Endothelial cell of umbilical vein (primary cell): ENCODE measurements at regions not wholly inside any gene's neighbourhood (a gene's known extent, or its start where the extent isn't known, plus 50 kb on each side); places are given as distances from the start of the nearest gene placed in this dataset.

Experiments used
- BruUV-seq: library from RNA; stranded (reverse); fragments of 400-500 nt; replicated peaks from 2 replicates; lab custom pipeline; 2021; lab: Mats Ljungman, UMichigan
- CTCF ChIA-PET: fragments of 300-600, 350-600 bp; sonication (Branson Sonifier 250); formaldehyde crosslinking; loops from one replicate; lab custom pipeline; 2021; ENCODE audit warnings: antibody characterized with exemption, inconsistent platforms; lab: Charles Lee
- POLR2A ChIA-PET: fragments of 300-600, 350-600 bp; sonication (Branson Sonifier 250); formaldehyde crosslinking; loops from one replicate; lab custom pipeline; 2021; ENCODE audit warnings: antibody characterized with exemption, inconsistent platforms; lab: Charles Lee
- DNase-seq: peaks from one replicate; pipeline ENCODE4 v3.0.0-alpha.2; 2011; ENCODE audit warnings: low read depth, low spot score
- FAIRE-seq: peaks from 2 replicates; lab custom pipeline; 2011; peaks lifted over from hg19 to GRCh38; lab: Jason Lieb, UNC
- H2AFZ ChIP-seq: 2 replicates; pipeline ENCODE4 v1.6.0; 2012; ENCODE audit warnings: low read depth, low read length, control low read depth, inconsistent platforms
- H3K27ac ChIP-seq: 2 replicates; pipeline ENCODE4 v1.5.1; 2011; ENCODE audit warnings: low read depth, mild to moderate bottlenecking, control low read depth, low read length, moderate library complexity; ENCODE audit not compliant: insufficient read depth
- H3K27me3 ChIP-seq, 2 experiments: 2 replicates each; pipeline versions ENCODE4 v1.6.0 to v1.6.1; 2011; ENCODE audit warnings: low read length in 2 of 2, mixed read lengths in 1 of 2; ENCODE audit not compliant: control insufficient read depth in 2 of 2, insufficient read depth in 2 of 2
- H3K36me3 ChIP-seq, 2 experiments: 2 replicates in 1 of 2; 3 replicates in 1 of 2; pipeline ENCODE4 v1.5.1; 2011; ENCODE audit warnings: low read length in 2 of 2, mild to moderate bottlenecking in 1 of 2, moderate library complexity in 1 of 2; ENCODE audit not compliant: control insufficient read depth in 2 of 2, insufficient read depth in 2 of 2; ENCODE audit errors: extremely low read depth in 1 of 2
- H3K4me1 ChIP-seq: 3 replicates; pipeline ENCODE4 v1.5.1; 2011; ENCODE audit warnings: mild to moderate bottlenecking, low read length; ENCODE audit not compliant: control insufficient read depth, insufficient read depth; ENCODE audit errors: extremely low read depth
- H3K4me2 ChIP-seq: 2 replicates; pipeline ENCODE4 v1.6.1; 2011; ENCODE audit warnings: low read length, control low read depth, mixed read lengths; ENCODE audit not compliant: insufficient read depth
- H3K4me3 ChIP-seq, 3 experiments: fragments of 200-600 bp in 1 of 3; sonication (generic), shearing (Covaris generic) in 1 of 3; replicated peaks in 1 of 3; 2 replicates each; pipeline ENCODE4 v1.5.1; 2011 to 2016; ENCODE audit warnings: control low read depth in 3 of 3, low read length in 3 of 3, mild to moderate bottlenecking in 2 of 3, inconsistent platforms in 1 of 3, low read depth in 1 of 3, moderate library complexity in 1 of 3; ENCODE audit not compliant: insufficient read depth in 1 of 3
- H3K79me2 ChIP-seq: 2 replicates; pipeline ENCODE4 v1.6.0; 2012; ENCODE audit warnings: low read length, inconsistent platforms; ENCODE audit not compliant: control insufficient read depth, insufficient read depth
- H3K9ac ChIP-seq: replicated peaks from 2 replicates; pipeline ENCODE3; 2011; ENCODE audit warnings: low read length, control low read depth; ENCODE audit not compliant: insufficient read depth; ENCODE audit errors: extremely low read depth
- H3K9me1 ChIP-seq: replicated peaks from 3 replicates; pipeline ENCODE4 v1.6.0; 2011; ENCODE audit warnings: mild to moderate bottlenecking, low read length; ENCODE audit not compliant: control insufficient read depth, insufficient read depth; ENCODE audit errors: extremely low read depth
- H3K9me3 ChIP-seq: replicated peaks from 2 replicates; pipeline ENCODE4 v1.5.1; 2012; ENCODE audit warnings: low read length, inconsistent platforms; ENCODE audit not compliant: control insufficient read depth, insufficient read depth
- H4K20me1 ChIP-seq: replicated peaks from 2 replicates; pipeline ENCODE3; 2011; ENCODE audit warnings: mild to moderate bottlenecking, low read length; ENCODE audit not compliant: control insufficient read depth, insufficient read depth; ENCODE audit errors: extremely low read depth
- EZH2 ChIP-seq: IDR thresholded peaks from 2 replicates; pipeline ENCODE4 v1.6.1; 2012; ENCODE audit warnings: borderline replicate concordance, low read depth, mild to moderate bottlenecking, moderate library complexity, low read length, inconsistent platforms; ENCODE audit not compliant: severe bottlenecking
- FOS ChIP-seq: IDR thresholded peaks from 2 replicates; pipeline ENCODE4 v1.6.1; 2011; ENCODE audit warnings: mild to moderate bottlenecking, low read length, moderate library complexity, borderline replicate concordance; ENCODE audit not compliant: insufficient read depth
- GATA2 ChIP-seq: IDR thresholded peaks from 2 replicates; pipeline ENCODE4 v1.7.0; 2011; ENCODE audit warnings: low read depth, mild to moderate bottlenecking, moderate library complexity, mixed read lengths, low read length; ENCODE audit not compliant: insufficient read length, insufficient read depth
- JUN ChIP-seq: IDR thresholded peaks from 2 replicates; pipeline ENCODE4 v1.6.1; 2011; ENCODE audit warnings: borderline replicate concordance, low read depth; ENCODE audit not compliant: insufficient read length, insufficient read depth
- MYC ChIP-seq: IDR thresholded peaks from one replicate; pipeline ENCODE4 v1.6.1; 2011; ENCODE audit warnings: mild to moderate bottlenecking, low read depth, low read length
- POLR2A ChIP-seq: IDR thresholded peaks from 2 replicates; pipeline ENCODE4 v1.6.1; 2012; ENCODE audit warnings: low read depth, mild to moderate bottlenecking, control low read depth, low read length
- POLR2AphosphoS5 ChIP-seq: IDR thresholded peaks from 2 replicates; pipeline ENCODE4 v1.6.1; 2012; ENCODE audit warnings: low read depth, mild to moderate bottlenecking, control low read depth, low read length, moderate library complexity; ENCODE audit not compliant: insufficient read depth
- dilution Hi-C: fragments of 300-500 bp; cut with MboI; formaldehyde crosslinking; loops from one replicate; pipeline ENCODE4 v1.15.0; 2019; ENCODE audit warnings: low sequenced_read_pairs; ENCODE audit not compliant: extremely low pct_ligation_motif_present
- intact Hi-C: fragments of 100-400 bp; cut with micrococcal nuclease; formaldehyde crosslinking; loops from one replicate; pipeline ENCODE4 v1.10.0; 2022
- TF ChIP-seq, protein P1 (sequence below): IDR thresholded peaks from 2 replicates; pipeline ENCODE4 v1.6.1; 2011; ENCODE audit not compliant: insufficient read depth, insufficient read length
- TF ChIP-seq, protein P2 (sequence below), 2 donors: IDR thresholded peaks; 1 replicate in 1 of 2; 2 replicates in 1 of 2; pipeline ENCODE4 v1.5.1; 2011; ENCODE audit warnings: low read length in 2 of 2, mild to moderate bottlenecking in 2 of 2, moderate library complexity in 2 of 2, control low read depth in 1 of 2, inconsistent platforms in 1 of 2, low read depth in 1 of 2; ENCODE audit not compliant: insufficient read depth in 1 of 2; ENCODE audit errors: extremely low read depth in 1 of 2

DNA sequence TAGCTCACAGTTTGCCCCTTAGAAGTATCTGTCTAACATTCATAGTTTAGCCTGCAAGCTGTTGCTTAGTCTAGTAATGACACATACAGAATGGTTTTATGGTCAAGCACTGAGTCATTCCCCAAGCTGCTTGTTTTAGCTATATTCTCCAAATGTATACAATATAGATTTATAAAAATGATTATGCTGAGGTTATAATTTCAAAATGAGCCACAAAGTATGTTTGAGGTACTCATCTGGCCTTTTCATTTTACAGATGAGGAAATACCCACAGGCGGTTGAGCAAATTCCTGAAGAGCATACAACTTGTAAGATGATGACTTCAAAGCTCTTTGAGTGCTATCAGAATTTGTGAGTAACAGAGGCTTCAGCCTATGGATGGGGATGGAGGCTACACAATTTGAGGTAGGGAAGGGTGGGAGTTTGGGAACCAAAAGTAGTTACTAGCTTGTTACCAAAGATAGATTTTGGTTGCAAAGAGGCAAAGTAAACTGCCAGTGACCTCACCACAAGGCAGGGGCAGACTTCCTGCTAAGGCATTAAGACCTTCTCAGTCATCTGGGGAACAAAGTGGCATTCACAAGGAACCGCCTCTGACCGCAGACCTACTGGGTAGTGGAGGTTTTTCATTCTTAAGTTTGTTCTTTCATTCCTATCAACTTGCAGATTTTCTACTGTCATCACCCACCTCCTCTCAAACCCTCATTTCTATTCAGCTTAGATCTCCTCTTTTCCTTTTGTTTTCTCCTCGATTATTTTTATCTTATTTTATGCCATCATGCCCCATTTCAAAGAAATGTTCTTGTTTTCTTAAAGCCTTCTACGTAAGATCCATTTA is 257.2 kb upstream of the NECTIN3 start:
- H3K9me1 ChIP-seq: no peaks in the 10 kb centered on the region
- H3K79me2 ChIP-seq: no peaks in the 10 kb centered on the region
- no peaks in the 10 kb centered on the region for H3K36me3 ChIP-seq
- POLR2A ChIA-PET: no interaction called here
- CTCF ChIA-PET: no interaction called here
- peak overlapping the region; percentile 61 for H3K27ac ChIP-seq
- dilution Hi-C loops (no loop called here), intact Hi-C loops (loop anchor here (10.0 kb wide), 1 partner anchor 400 kb away; no protein-coding TSS in a partner anchor)
- BruUV-seq: no TSS peak
- peaks cover 21% of the 10 kb centered on the region for H3K4me1 ChIP-seq
- peak; percentile 36 for DNase-seq
- H4K20me1 ChIP-seq: no peaks in the 10 kb centered on the region
- no peaks in the 10 kb centered on the region for H3K27me3 ChIP-seq
- H3K4me3 ChIP-seq: no peak overlapping the region
- FAIRE-seq: no peak
- peak overlapping the region; percentile 1 for H3K4me2 ChIP-seq
- H2AFZ ChIP-seq: peak overlapping the region; percentile 27
- H3K9ac ChIP-seq: no peak overlapping the region
- peak; percentile 74 for TF ChIP-seq FOS
- no peak for TF ChIP-seq EZH2
- no peak for TF ChIP-seq POLR2A
- TF ChIP-seq GATA2: no peak
- no peaks in the 10 kb centered on the region for H3K9me3 ChIP-seq

DNA sequence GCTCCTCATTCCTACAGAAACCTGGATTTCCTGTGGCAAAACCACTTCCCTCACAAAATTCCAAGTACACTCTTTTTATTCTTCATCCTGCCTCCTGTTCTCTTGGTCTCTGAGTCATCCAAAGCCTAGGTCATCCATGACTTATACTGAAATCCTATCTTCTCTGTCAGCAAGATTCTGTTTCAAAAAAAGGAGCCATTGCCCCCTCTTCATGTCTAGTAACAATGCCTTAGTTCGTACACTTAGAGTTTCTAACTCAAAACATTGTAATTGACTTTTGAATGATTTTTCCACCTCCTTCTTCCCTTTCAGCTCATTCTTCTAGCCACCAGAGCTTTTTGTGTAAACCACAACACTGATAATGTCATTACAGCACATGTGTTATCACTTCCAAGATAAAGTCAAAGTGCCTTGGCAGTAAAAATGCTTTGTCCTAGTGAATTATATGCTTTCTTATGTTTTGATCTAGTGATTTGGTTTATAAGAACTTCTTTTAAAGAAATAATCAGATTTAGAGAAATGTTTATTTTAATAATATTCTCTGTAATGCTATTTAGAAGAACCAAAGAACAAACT is 256.5 kb upstream of the NECTIN3 start:
- peak; percentile 44 for FAIRE-seq
- Histone ChIP-seq H3K4me3 (no peak overlapping the region), H3K79me2 (no peaks in the 10 kb centered on the region), H3K9ac (no peak overlapping the region), H3K9me3 (no peaks in the 10 kb centered on the region), H3K4me2 (peak overlapping the region; percentile 1), H3K27me3 (no peaks in the 10 kb centered on the region), H3K4me1 (peaks cover 21% of the 10 kb centered on the region), H3K27ac (peak overlapping the region; percentile 61), H4K20me1 (no peaks in the 10 kb centered on the region), H3K9me1 (no peaks in the 10 kb centered on the region), H3K36me3 (no peaks in the 10 kb centered on the region), H2AFZ (peak overlapping the region; percentile 27)
- DNase-seq: peak; percentile 74
- no peak for TF ChIP-seq POLR2AphosphoS5
- TF ChIP-seq EZH2: no peak
- TF ChIP-seq FOS: peak; percentile 90
- TF ChIP-seq MYC: no peak
- TF ChIP-seq, protein P1, sequence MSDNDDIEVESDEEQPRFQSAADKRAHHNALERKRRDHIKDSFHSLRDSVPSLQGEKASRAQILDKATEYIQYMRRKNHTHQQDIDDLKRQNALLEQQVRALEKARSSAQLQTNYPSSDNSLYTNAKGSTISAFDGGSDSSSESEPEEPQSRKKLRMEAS: no peak
- peak; percentile 16 for TF ChIP-seq GATA2
- peak; percentile 30 for TF ChIP-seq JUN
- TF ChIP-seq, protein P2, sequence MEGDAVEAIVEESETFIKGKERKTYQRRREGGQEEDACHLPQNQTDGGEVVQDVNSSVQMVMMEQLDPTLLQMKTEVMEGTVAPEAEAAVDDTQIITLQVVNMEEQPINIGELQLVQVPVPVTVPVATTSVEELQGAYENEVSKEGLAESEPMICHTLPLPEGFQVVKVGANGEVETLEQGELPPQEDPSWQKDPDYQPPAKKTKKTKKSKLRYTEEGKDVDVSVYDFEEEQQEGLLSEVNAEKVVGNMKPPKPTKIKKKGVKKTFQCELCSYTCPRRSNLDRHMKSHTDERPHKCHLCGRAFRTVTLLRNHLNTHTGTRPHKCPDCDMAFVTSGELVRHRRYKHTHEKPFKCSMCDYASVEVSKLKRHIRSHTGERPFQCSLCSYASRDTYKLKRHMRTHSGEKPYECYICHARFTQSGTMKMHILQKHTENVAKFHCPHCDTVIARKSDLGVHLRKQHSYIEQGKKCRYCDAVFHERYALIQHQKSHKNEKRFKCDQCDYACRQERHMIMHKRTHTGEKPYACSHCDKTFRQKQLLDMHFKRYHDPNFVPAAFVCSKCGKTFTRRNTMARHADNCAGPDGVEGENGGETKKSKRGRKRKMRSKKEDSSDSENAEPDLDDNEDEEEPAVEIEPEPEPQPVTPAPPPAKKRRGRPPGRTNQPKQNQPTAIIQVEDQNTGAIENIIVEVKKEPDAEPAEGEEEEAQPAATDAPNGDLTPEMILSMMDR (IDR thresholded peaks at IDR 0.05; ENCODE audit: extremely low read depth in 1 of 2, insufficient read depth in 1 of 2, low read depth in 1 of 2, low read length in 2 of 2): no peak
- no peak for TF ChIP-seq POLR2A
- BruUV-seq: no TSS peak
- dilution Hi-C loops: no loop called here
- intact Hi-C loops: loop anchor here (10.0 kb wide), 1 partner anchor 400 kb away; no protein-coding TSS in a partner anchor
- ChIA-PET POLR2A (no interaction called here), CTCF (interaction anchor here (1.0 to 1.4 kb wide), 2 partner anchors 58 to 501 kb away, joined by 3 read pairs; no protein-coding TSS in a partner anchor)
